Esophagus muscularis mucosa (tissue), 4 donors: ENCODE measurements at regions not wholly inside any gene's neighbourhood (a gene's known extent, or its start where the extent isn't known, plus 50 kb on each side); places are given as distances from the start of the nearest gene placed in this dataset.
"Not testable (repeated sequence)": the region's sequence is repeated elsewhere in the genome, so short reads cannot be mapped to it uniquely, and the experiment has no call there.

ENCODE experiments used
- DNase-seq: peaks from one replicate; pipeline ENCODE4 v3.0.0-alpha.2; 2017; ENCODE audit errors: extremely low spot score
- H3K27ac ChIP-seq, 4 donors: fragments of 200-600 bp; sonication (generic); replicated peaks in 1 of 4; 1 replicate in 3 of 4; 2 replicates in 1 of 4; pipeline ENCODE4 v1.5.1; 2016 to 2019; ENCODE audit warnings: mild to moderate bottlenecking in 1 of 4
- H3K27me3 ChIP-seq, 4 donors: fragments of 200-600 bp; sonication (generic); one replicate each; pipeline versions ENCODE4 v1.5.1 to v1.6.0; 2016 to 2019
- H3K36me3 ChIP-seq, 4 donors: fragments of 200-600 bp; sonication (generic); one replicate each; pipeline ENCODE4 v1.5.1; 2016 to 2019
- H3K4me1 ChIP-seq, 4 donors: fragments of 200-600 bp; sonication (generic); one replicate each; pipeline ENCODE4 v1.5.1; 2016 to 2019
- H3K4me3 ChIP-seq, 4 donors: fragments of 200-600 bp; sonication (generic); 1 replicate in 2 of 4; 2 replicates in 2 of 4; pipeline ENCODE4 v1.5.1; 2016 to 2019; ENCODE audit warnings: mild to moderate bottlenecking in 4 of 4, moderate library complexity in 1 of 4
- H3K9me3 ChIP-seq, 4 donors: fragments of 200-600 bp; sonication (generic); 1 replicate in 3 of 4; 2 replicates in 1 of 4; pipeline ENCODE4 v1.5.1; 2016 to 2019
- EP300 ChIP-seq: sonication (generic); formaldehyde crosslinking; IDR thresholded peaks from one replicate; pipeline ENCODE4 v1.6.1; 2017; ENCODE audit warnings: antibody characterized with exemption
- POLR2A ChIP-seq: fragments of 450-650 bp; IDR thresholded peaks from one replicate; pipeline ENCODE4 v1.6.1; 2017; ENCODE audit warnings: antibody characterized with exemption, moderate library complexity, mild to moderate bottlenecking, low read depth
- POLR2AphosphoS5 ChIP-seq, 2 donors: sonication (generic); formaldehyde crosslinking; IDR thresholded peaks; one replicate each; pipeline ENCODE4 v1.6.1; 2017; ENCODE audit warnings: antibody characterized with exemption in 2 of 2
- WGBS: methylation state at CpG from one replicate; pipeline ENCODE4 v1.1.5; 2018; 5-methylcytosine and 5-hydroxymethylcytosine counted together
- intact Hi-C: fragments of 100-400 bp; cut with DNase I; formaldehyde crosslinking; loops from one replicate; pipeline ENCODE4 v1.15.1; 2023
- TF ChIP-seq, protein P1 (sequence below), 3 experiments: fragments of 200-600 bp in 2 of 3; fragments of 450-650 bp in 1 of 3; sonication (generic) in 2 of 3; IDR thresholded peaks; one replicate each; pipeline ENCODE4 v1.5.1; 2017 to 2019; ENCODE audit warnings: antibody characterized with exemption in 3 of 3, mild to moderate bottlenecking in 2 of 3, moderate library complexity in 1 of 3

DNA sequence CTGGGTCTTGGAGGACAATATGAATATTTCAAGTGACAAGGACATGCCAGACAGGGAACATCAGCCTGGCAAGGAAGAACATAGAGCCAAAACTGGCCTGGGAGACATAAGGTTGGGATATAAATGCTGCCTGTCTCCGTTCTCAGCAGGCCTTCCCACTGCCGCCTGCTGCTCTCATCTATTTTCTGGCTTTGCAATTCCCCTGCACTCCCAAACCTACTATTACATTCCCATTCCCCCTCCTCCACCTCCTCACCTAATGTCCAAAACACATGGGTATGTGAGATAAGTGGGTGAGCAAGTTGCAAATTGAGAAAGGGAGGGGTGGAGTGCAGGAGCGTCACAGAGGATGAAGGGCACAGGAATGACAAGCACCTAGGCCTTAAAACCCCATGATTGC, 244.3 kb upstream of the CDH8 start:
- no peak for DNase-seq
- WGBS: 76% methylated on average over 3 of the region's 3 CpGs
- intact Hi-C loops: no loop called here

DNA sequence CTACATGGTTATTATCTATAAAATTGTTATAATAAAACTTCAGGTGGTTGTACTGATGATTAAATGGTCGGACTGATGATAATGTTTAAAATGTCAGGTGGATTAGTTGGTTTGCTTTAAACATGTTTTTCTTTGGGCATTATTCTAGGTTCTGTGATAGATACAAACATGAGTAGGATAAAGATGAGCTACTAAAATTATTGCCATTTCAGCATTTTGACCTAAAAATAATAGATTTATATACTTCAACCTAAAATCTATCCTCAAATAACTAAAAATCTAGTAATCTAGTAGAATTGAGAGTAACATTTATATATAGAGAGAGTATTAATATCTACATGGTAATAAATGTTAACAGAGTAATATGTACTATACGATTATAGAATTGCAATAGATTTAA, 241.7 kb upstream of the CDH8 start:
- H3K27me3 ChIP-seq: no peaks in the 10 kb centered on the region
- no peak overlapping the region for H3K4me3 ChIP-seq
- no peaks in the 10 kb centered on the region for H3K9me3 ChIP-seq
- 85% methylated on average over 2 of the region's 2 CpGs for WGBS
- H3K27ac ChIP-seq: no peak overlapping the region
- no peaks in the 10 kb centered on the region for H3K36me3 ChIP-seq
- TF ChIP-seq, protein P1, sequence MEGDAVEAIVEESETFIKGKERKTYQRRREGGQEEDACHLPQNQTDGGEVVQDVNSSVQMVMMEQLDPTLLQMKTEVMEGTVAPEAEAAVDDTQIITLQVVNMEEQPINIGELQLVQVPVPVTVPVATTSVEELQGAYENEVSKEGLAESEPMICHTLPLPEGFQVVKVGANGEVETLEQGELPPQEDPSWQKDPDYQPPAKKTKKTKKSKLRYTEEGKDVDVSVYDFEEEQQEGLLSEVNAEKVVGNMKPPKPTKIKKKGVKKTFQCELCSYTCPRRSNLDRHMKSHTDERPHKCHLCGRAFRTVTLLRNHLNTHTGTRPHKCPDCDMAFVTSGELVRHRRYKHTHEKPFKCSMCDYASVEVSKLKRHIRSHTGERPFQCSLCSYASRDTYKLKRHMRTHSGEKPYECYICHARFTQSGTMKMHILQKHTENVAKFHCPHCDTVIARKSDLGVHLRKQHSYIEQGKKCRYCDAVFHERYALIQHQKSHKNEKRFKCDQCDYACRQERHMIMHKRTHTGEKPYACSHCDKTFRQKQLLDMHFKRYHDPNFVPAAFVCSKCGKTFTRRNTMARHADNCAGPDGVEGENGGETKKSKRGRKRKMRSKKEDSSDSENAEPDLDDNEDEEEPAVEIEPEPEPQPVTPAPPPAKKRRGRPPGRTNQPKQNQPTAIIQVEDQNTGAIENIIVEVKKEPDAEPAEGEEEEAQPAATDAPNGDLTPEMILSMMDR (IDR thresholded peaks at IDR 0.05): no peak
- no peak for TF ChIP-seq POLR2AphosphoS5 (IDR thresholded peaks at IDR 0.05)
- no peak for TF ChIP-seq EP300
- no peak for TF ChIP-seq POLR2A
- no peaks in the 10 kb centered on the region for H3K4me1 ChIP-seq
- intact Hi-C loops: no loop called here
- DNase-seq: no peak

More for the DNA sequence above, 244.3 kb upstream of the CDH8 start:
- TF ChIP-seq EP300: no peak
- TF ChIP-seq, protein P1 (IDR thresholded peaks at IDR 0.05): no peak
- no peak overlapping the region for H3K27ac ChIP-seq
- H3K36me3 ChIP-seq: no peaks in the 10 kb centered on the region
- H3K9me3 ChIP-seq: no peaks in the 10 kb centered on the region
- H3K4me1 ChIP-seq: no peaks in the 10 kb centered on the region
- H3K4me3 ChIP-seq: no peak overlapping the region
- no peaks in the 10 kb centered on the region for H3K27me3 ChIP-seq

DNA sequence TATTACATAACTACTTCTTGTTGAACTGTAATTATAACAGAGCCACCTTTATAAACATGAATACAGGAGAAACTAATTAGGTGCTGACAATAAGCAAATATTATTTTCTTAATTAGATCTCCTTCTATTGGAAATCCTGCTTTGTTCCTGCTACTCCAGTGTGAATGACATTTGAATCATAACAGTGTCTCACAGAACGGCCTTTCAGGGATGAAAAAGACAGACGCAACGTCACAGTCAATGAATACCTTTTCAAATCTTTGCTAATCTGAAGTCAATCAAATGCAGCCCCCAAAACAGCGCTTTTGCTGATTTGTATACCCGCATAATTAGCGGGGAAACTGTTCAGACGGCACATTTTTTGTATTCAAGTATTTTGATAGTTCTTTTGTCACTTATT, 240.4 kb upstream of the CDH8 start:
- intact Hi-C loops: no loop called here
- Histone ChIP-seq H3K27ac (no peak overlapping the region), H3K27me3 (no peaks in the 10 kb centered on the region), H3K36me3 (no peaks in the 10 kb centered on the region), H3K9me3 (no peaks in the 10 kb centered on the region), H3K4me3 (no peak overlapping the region), H3K4me1 (no peaks in the 10 kb centered on the region)
- WGBS: 75% methylated on average over 7 of the region's 7 CpGs
- no peak for DNase-seq
- no peak for TF ChIP-seq POLR2AphosphoS5 (IDR thresholded peaks at IDR 0.05)
- TF ChIP-seq, protein P1 (IDR thresholded peaks at IDR 0.05): no peak
- TF ChIP-seq EP300: no peak
- TF ChIP-seq POLR2A: no peak

DNA sequence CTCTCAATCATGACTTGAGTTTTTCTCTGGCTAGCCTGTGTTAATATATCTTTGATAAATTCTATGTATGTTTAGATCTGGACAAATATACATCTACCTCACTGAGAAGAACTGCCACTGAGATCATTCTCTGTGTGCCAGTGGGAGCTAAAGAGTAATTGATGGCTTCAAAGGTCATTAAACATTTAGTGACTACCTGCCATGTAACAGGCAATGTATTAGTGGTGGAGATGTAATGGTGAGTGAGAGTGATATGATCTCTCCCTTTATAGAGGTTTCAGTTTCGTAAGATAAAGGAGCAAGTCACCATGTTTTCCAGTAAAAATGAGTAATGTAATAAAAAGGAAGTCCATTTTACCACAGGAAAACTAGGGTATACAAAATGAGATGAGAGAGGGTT, 235.8 kb upstream of the CDH8 start:
- Histone ChIP-seq H3K27ac (no peak overlapping the region), H3K4me1 (no peaks in the 10 kb centered on the region), H3K27me3 (no peaks in the 10 kb centered on the region), H3K9me3 (no peaks in the 10 kb centered on the region), H3K4me3 (no peak overlapping the region), H3K36me3 (no peaks in the 10 kb centered on the region)
- intact Hi-C loops: no loop called here
- WGBS: 60% methylated on average over 1 of the region's 1 CpG
- TF ChIP-seq POLR2A: no peak
- TF ChIP-seq POLR2AphosphoS5 (IDR thresholded peaks at IDR 0.05): no peak
- TF ChIP-seq EP300: no peak
- TF ChIP-seq, protein P1 (IDR thresholded peaks at IDR 0.05): no peak
- DNase-seq: no peak

DNA sequence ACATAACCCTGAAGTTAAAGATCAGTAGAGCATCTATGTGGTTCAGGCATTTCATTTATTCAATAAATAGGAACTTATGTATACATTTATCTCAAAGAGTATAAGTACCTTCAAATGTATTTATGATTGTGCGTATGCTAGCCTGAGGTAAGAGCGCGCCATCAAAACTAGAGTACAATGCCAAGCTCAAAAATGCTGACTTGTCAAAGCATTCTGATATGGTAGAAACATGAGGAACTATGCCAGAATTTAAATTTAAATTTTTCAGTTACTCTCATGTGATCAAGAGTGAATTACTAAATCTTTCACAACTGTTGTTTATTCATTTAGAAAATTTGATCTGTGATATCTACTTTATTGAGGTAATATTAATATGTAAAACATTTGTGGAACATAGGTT, 225.5 kb upstream of the CDH8 start:
- intact Hi-C loops: no loop called here

DNA sequence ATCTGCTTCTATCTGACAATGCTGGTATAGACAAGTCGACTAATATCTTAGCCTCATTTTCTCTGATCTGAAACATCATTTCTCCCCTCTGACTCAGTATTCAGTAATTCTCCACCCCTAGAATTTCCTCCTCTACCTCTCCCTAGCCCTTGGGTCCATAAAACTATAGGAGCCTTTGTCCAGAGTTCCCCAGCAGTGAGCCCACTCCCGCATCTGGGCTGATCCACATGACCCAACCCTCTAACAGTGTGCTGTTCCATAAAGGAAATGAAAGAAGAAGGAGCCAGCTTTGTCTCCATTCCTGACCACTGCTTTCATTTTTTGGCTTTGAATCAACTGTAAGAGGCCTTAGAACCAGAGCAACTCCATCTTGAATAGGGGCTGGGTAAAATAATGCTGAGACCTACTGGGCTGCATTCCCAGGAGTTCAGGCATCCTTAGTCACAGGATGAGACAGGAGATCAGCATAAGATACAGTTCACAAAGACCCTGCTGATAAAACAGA, 222.7 kb upstream of the CDH8 start:
- H3K4me1 ChIP-seq, H3K4me3 ChIP-seq, H3K27me3 ChIP-seq, DNase-seq, H3K27ac ChIP-seq, H3K36me3 ChIP-seq, H3K9me3 ChIP-seq, intact Hi-C loops: not testable (repeated sequence)
- 79% methylated on average over 2 of the region's 2 CpGs for WGBS

More for the DNA sequence above, 225.5 kb upstream of the CDH8 start:
- no peaks in the 10 kb centered on the region for H3K36me3 ChIP-seq
- DNase-seq: no peak
- H3K27me3 ChIP-seq: no peaks in the 10 kb centered on the region
- no peaks in the 10 kb centered on the region for H3K4me1 ChIP-seq
- peaks cover 0 to 4% (median 0%) of the 10 kb centered on the region in 4 donors for H3K9me3 ChIP-seq
- 96% methylated on average over 3 of the region's 3 CpGs for WGBS
- TF ChIP-seq, protein P1 (IDR thresholded peaks at IDR 0.05): no peak
- TF ChIP-seq POLR2A (no peak), EP300 (no peak), POLR2AphosphoS5 (IDR thresholded peaks at IDR 0.05) (no peak)
- H3K4me3 ChIP-seq: no peak overlapping the region
- no peak overlapping the region for H3K27ac ChIP-seq
